ENCODE measurements at regions not wholly inside any gene's neighbourhood (a gene's known extent, or its start where the extent isn't known, plus 50 kb on each side); places are given as distances from the start of the nearest gene placed in this dataset.

DNA sequence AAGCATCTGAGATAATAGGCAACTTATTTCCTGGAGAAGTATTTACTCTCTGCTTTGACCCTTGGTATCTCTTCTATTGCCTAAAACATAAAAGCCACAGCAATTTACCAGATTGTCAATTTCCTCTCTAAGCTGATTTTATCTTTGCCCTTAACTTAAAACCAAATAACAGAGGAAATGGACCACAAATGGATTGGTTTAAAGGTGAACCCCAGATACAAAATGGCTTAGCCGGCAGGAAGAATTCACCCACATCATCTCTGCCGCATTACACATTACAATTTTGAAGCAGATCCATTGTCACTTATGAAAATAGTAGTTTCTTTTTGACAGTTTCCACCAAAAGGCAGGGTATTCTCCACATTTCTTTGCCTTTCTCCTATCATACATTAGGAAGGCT, 585.8 kb upstream of the CHAC2 start:
- Histone ChIP-seq H3K36me3 (no peaks in the 10 kb centered on the region), H3K27ac (no peak overlapping the region), H3K4me1 (no peaks in the 10 kb centered on the region), H3K4me3 (no peak overlapping the region), H3K27me3 (no peaks in the 10 kb centered on the region), H3K9me3 (no peaks in the 10 kb centered on the region)
- TF ChIP-seq, protein P1, sequence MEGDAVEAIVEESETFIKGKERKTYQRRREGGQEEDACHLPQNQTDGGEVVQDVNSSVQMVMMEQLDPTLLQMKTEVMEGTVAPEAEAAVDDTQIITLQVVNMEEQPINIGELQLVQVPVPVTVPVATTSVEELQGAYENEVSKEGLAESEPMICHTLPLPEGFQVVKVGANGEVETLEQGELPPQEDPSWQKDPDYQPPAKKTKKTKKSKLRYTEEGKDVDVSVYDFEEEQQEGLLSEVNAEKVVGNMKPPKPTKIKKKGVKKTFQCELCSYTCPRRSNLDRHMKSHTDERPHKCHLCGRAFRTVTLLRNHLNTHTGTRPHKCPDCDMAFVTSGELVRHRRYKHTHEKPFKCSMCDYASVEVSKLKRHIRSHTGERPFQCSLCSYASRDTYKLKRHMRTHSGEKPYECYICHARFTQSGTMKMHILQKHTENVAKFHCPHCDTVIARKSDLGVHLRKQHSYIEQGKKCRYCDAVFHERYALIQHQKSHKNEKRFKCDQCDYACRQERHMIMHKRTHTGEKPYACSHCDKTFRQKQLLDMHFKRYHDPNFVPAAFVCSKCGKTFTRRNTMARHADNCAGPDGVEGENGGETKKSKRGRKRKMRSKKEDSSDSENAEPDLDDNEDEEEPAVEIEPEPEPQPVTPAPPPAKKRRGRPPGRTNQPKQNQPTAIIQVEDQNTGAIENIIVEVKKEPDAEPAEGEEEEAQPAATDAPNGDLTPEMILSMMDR (IDR thresholded peaks at IDR 0.05) = no peak
- TF ChIP-seq POLR2A (IDR thresholded peaks at IDR 0.05) = no peak
- intact Hi-C loops (cut with DNase I; ENCODE audit: low total_unique reads) = no loop called here
- no peak for DNase-seq

DNA sequence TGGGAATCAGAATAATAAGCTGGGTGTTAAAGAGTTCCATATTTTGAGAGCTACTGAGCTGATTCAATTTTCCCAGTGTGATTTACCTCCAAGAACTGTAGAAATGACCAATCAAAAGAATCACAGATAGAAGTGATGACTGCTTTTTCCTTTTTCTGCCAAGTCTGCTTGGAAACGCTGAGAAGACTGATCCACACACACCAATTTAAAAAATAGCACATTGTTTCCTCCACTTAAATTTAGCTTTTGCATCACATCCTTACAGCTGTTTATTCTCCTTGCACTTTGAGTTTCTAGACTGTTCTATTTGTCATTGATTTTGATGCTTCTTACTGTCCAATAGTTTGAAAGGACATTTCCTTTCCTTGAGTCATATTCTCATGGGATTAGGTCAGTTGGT, 590.3 kb upstream of the CHAC2 start:
- intact Hi-C loops (cut with DNase I; ENCODE audit: low total_unique reads) = no loop called here
- H3K4me1 ChIP-seq = no peaks in the 10 kb centered on the region
- H3K27ac ChIP-seq = no peak overlapping the region
- H3K27me3 ChIP-seq = no peaks in the 10 kb centered on the region
- TF ChIP-seq, protein P1 (IDR thresholded peaks at IDR 0.05) = no peak
- H3K9me3 ChIP-seq = no peaks in the 10 kb centered on the region
- H3K36me3 ChIP-seq = no peaks in the 10 kb centered on the region
- no peak for DNase-seq
- no peak overlapping the region for H3K4me3 ChIP-seq

DNA sequence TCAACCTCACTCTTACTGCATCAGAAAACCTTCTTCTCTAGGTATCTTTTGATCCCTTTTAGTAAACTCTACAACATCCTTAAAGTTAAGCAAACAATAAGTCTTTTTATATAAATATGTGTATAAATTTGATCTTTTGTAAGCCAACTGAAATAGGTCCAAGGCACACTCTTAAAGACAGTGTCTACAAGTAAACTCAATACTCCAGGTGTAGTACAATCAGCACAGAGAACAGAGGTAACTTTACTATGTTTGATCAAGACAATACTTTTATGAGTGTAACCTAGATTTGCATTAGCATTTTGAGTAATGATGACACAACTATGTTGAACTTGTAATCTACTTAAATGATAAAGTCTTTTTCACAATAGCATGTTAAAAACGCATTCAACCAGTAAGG, 593.1 kb upstream of the CHAC2 start:
- Histone ChIP-seq H3K27ac (no peak overlapping the region), H3K4me1 (no peaks in the 10 kb centered on the region)
- intact Hi-C loops (cut with DNase I; ENCODE audit: low total_unique reads) = no loop called here

DNA sequence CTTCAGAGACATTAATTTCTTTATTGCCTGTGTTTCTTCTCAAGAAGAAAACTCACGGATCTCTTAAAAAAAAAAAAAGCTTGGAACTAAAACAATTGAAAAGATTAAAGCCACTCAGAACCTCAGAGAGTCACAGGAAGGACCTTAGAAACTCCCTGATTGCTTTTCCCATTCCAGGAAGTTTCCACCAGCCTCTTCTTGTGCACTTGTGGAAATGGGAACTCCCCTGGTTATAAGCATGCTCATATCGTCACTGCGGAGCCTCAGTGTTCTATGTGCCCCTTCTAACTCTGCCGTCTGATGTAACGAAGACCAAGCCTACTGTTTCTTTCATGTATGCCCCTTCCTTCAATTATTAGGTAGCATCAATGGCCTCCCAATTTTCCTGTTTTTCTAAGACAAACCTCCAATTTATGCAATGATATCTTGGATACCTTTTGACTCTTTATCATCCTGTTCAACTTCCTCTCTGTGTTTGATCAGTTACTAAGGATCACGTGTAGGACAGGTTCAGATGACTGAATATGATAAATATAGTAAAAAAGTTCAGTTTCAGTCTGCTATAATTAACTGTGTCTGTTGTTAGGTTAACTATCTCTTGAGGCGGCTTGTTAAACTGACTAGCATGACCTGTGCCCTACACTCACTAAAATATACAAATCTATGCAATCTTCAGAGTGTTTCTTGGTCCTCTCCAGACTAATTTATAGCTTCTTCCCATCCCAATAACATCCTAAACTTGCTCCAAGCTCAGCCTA, 593.7 kb upstream of the CHAC2 start:
- intact Hi-C loops (cut with DNase I; ENCODE audit: low total_unique reads) = no loop called here
- no peak overlapping the region for H3K4me3 ChIP-seq
- H3K27ac ChIP-seq = no peak overlapping the region
- H3K36me3 ChIP-seq = no peaks in the 10 kb centered on the region
- H3K27me3 ChIP-seq = no peaks in the 10 kb centered on the region
- no peaks in the 10 kb centered on the region for H3K4me1 ChIP-seq
- DNase-seq = no peak
- H3K9me3 ChIP-seq = no peaks in the 10 kb centered on the region
- TF ChIP-seq, protein P1 (IDR thresholded peaks at IDR 0.05) = no peak
- TF ChIP-seq POLR2A (IDR thresholded peaks at IDR 0.05) = no peak

More for the DNA sequence above, 593.1 kb upstream of the CHAC2 start:
- H3K27me3 ChIP-seq = no peaks in the 10 kb centered on the region
- DNase-seq = no peak
- TF ChIP-seq POLR2A (IDR thresholded peaks at IDR 0.05) = no peak
- TF ChIP-seq, protein P1 (IDR thresholded peaks at IDR 0.05) = no peak
- H3K4me3 ChIP-seq = no peak overlapping the region
- H3K36me3 ChIP-seq = no peaks in the 10 kb centered on the region
- H3K9me3 ChIP-seq = no peaks in the 10 kb centered on the region

DNA sequence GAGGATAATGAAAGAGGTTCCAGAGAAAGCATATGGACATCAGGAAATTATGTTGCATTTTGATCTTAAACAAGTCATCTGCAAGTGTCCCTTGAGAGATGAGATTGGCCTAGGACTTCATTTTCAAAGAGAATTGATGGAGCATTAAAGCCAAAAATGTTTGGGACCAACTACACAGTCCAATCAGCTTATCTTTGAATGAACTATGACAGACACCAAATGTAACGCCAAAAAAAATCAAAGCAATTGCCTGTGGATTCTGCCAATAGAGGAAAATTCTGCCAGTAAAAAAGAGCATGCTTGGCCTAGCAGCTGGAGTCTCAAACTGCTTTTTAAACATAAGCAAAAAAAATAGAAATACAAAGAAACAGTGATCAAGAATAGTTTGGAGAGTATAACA, 594.5 kb upstream of the CHAC2 start:
- Histone ChIP-seq H3K4me3 (no peak overlapping the region), H3K27ac (no peak overlapping the region), H3K9me3 (no peaks in the 10 kb centered on the region), H3K27me3 (no peaks in the 10 kb centered on the region), H3K36me3 (no peaks in the 10 kb centered on the region), H3K4me1 (no peaks in the 10 kb centered on the region)
- TF ChIP-seq POLR2A (IDR thresholded peaks at IDR 0.05) = no peak
- TF ChIP-seq, protein P1 (IDR thresholded peaks at IDR 0.05) = no peak
- DNase-seq = no peak
- intact Hi-C loops (cut with DNase I; ENCODE audit: low total_unique reads) = no loop called here
